GM10248 (cell line): ENCODE measurements at regions not wholly inside any gene's neighbourhood (a gene's known extent, or its start where the extent isn't known, plus 50 kb on each side); places are given as distances from the start of the nearest gene placed in this dataset.

Experiments
- CTCF ChIA-PET: fragments of 300-600 bp; sonication (Branson Sonifier 250); formaldehyde crosslinking; extraction: SDS; loops from one replicate; lab custom pipeline; 2021; ENCODE audit warnings: antibody characterized with exemption; lab: Yijun Ruan, JAX
- POLR2A ChIA-PET: fragments of 350-650 bp; sonication (Branson Sonifier 250); formaldehyde crosslinking; extraction: SDS; loops from one replicate; lab custom pipeline; 2020; ENCODE audit warnings: antibody characterized with exemption; lab: Yijun Ruan, JAX
- DNase-seq: peaks from one replicate; pipeline ENCODE4 v3.0.0; 2012; ENCODE audit errors: extremely low spot score
- TF ChIP-seq, protein P1 (sequence below): IDR thresholded peaks from 2 replicates; pipeline ENCODE4 v1.5.1; 2012; ENCODE audit warnings: mild to moderate bottlenecking, low read depth; ENCODE audit errors: extremely low read depth, missing control alignments, control extremely low read depth

DNA sequence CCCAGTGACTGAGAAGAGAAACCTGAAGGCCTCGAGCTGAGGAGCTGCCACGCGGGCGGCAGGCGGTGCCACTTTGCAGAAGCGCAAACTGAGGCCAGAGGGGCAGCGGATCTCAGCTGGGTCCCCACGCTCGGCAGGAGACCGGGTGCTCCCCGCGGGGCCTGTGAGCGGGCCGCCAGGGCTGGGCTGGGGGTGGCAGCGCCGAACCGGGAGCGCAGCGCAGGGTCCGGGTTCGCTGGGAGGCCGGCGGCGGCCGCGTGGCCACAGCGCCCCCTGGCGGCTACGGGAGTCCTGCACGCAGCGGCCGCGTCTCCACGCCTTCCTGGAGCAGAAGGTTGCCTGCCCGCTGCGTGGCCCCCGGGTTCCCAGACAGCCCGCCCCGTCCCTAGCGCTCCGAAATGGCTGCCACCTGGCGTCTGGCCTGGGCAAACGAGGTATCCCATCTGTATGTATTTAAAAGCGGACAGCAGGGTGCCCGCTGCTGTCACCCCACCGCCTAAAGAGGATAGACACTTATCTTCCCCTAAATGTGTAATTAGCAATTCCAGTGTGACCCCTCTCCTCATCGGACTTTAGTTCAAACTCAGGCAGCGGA is 96.1 kb upstream of the CDH5 start:
- ChIA-PET POLR2A (no interaction called here), CTCF (interaction anchor here (0.7 to 1.8 kb wide), 8 partner anchors 8 to 59 kb away, joined by 3 to 11 read pairs (median 4); no protein-coding TSS in a partner anchor)

DNA sequence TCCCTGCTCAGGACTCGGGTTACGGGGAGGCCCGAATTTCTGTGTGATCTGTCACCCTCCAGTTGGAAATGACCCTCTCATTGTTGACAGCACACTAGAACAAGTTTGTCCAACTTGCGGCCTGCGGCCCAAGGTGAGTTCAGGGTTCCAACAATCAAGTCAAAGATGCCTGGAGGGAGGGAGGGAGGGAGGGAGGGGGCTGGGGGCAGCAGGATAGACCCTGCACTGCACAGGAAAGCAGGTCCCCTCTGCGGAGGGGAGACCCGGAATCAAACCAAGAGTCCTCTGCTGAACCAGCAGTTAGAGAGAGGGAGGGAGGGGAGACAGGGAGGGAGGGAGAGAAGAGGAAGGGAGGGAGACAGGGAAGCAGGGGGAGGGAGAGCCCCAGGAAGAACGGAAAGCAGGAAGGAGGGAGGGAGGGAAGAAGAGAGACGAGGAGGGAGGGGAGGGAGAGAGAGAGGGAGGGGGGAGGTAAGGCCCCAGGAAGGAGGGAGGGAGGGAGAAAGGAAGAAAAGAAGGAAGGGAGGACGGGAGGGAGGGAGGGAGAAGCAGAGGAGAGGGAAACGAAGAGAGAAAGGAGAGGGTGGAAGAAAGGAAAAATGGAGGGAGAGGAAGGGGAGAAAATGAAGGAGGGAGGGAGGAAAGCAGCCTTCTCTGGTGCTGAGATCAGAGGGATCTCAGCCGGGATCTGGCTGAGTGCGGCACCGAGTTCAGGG is 96.7 kb upstream of the CDH5 start:
- CTCF ChIA-PET = interaction anchor here (0.7 kb wide), 1 partner anchor 10 kb away, joined by 5 read pairs; no protein-coding TSS in a partner anchor
- TF ChIP-seq, protein P1, sequence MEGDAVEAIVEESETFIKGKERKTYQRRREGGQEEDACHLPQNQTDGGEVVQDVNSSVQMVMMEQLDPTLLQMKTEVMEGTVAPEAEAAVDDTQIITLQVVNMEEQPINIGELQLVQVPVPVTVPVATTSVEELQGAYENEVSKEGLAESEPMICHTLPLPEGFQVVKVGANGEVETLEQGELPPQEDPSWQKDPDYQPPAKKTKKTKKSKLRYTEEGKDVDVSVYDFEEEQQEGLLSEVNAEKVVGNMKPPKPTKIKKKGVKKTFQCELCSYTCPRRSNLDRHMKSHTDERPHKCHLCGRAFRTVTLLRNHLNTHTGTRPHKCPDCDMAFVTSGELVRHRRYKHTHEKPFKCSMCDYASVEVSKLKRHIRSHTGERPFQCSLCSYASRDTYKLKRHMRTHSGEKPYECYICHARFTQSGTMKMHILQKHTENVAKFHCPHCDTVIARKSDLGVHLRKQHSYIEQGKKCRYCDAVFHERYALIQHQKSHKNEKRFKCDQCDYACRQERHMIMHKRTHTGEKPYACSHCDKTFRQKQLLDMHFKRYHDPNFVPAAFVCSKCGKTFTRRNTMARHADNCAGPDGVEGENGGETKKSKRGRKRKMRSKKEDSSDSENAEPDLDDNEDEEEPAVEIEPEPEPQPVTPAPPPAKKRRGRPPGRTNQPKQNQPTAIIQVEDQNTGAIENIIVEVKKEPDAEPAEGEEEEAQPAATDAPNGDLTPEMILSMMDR = no peak
- POLR2A ChIA-PET = no interaction called here
- DNase-seq = no peak

More for the DNA sequence above, 96.1 kb upstream of the CDH5 start:
- peak; percentile 87 for DNase-seq
- TF ChIP-seq, protein P1 = peak; percentile 81

DNA sequence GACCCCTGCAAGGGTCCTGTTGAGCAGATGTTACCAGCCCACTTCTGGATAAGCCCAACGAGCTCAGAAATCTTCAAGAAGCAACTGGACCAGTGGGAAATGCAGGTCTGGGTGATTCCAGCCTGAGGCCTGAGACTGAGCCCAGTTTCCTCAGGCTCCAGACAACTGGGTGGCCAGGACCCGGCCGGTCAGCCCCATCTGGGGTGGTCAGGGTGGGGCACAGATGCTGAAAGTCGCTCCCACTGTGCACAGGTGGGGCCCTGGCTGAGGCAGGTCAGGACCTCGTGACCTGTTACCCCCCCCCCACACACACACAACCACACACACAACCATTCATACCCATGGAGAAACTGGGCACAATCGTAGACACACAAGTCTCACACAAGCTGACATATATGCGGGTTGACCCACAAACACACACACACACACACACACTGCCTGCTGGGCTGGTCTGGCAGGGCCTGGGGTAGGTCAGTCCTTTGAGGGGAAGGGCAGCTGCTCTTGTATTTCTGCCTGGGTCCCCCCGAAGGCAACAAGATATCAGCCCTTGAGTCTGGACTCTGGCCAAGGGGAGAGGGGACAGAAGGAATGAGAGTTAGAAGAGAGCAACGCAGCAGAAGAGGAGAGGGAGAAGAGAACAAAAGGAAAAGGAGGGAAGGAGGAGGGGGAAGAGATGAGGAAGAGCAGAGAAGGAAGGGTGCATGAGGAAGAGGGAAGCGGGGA is 99.0 kb upstream of the CDH5 start:
- TF ChIP-seq, protein P1 = no peak
- CTCF ChIA-PET = interaction anchor here (1.5 kb wide), 1 partner anchor 14 kb away, joined by 3 read pairs; no protein-coding TSS in a partner anchor
- no peak for DNase-seq
- POLR2A ChIA-PET = no interaction called here

DNA sequence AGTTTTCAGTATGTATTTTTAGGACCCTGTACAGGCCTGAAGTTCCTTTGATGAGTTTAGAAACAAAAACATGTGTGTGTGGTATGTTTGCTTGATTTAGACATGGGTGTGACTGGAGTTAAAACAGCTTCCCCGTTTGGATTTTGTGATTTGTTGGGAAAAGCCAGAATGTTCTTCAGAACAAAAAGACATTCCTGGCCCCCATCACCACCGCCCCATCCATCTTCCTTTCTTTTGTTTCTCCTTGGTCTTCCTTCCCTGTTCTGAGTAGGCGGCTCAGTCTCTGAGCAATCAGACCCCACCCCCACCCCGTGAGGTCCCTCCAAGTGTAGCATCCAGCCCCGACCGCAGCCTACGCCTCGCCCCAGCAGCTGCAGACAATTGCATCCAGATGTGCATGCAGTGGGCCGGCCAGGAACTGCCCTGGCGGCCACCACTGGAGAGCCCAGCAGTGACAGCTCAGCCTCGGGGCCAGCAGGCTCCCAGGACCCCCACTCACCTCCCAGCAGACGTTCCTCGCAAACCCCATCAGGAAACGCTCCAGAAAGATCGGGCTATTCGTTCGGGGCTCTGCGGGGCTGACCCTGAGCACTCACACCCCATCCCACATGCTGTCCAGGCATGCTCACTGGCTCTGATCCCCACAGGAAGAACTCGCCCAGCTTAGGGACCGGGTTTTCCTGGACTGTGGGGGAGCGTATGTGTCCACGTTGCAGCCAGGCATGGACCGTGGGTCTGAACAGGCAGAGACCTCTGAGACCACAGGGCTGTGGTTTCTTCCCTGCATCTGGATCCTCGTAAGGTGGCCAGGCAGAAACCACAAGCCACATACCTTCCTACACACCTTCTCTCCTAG is 99.8 kb upstream of the CDH5 start:
- TF ChIP-seq, protein P1 = no peak
- ChIA-PET POLR2A (no interaction called here), CTCF (interaction anchor here (1.5 kb wide), 1 partner anchor 13 kb away, joined by 3 read pairs; no protein-coding TSS in a partner anchor)
- no peak for DNase-seq

DNA sequence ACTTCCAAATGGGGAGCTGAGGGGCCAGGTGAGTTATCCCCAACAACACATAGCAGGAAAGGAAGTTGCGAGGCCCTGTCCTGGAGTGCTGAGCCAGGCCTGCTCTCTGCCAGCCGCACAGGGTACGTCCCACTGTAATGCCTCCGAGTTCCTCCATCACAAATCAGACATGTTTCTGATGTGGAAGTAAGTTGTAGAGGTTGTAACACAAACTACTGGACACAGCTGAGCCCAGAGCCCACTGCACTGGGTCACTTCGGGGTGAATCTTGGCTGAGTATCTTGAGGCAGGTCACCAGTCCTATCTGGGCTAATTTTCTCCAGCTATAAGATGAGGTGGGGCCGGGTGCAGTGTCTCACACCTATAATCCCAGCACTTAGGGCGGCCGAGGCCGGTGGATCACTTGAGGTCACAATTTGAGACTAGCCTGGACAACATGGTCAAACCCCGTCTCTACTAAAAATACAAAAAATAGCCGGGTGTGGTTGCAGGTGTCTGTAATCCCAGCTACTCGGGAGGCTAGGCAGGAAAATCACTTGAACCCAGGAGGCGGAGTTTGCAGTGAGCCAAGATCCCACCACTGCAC is 100.8 kb upstream of the CDH5 start:
- ChIA-PET POLR2A (no interaction called here), CTCF (no interaction called here)
- TF ChIP-seq, protein P1 = no peak

More for the DNA sequence above, 100.8 kb upstream of the CDH5 start:
- no peak for DNase-seq
